Activated CD8-positive, alpha-beta memory T cell treated with anti-CD3 and anti-CD28 coated beads for 48 hours (primary cell): ENCODE measurements at regions not wholly inside any gene's neighbourhood (a gene's known extent, or its start where the extent isn't known, plus 50 kb on each side); places are given as distances from the start of the nearest gene placed in this dataset.

Experiments
- DNase-seq, 3 experiments: peaks; one replicate each; pipeline ENCODE4 v3.0.0-alpha.2; 2020; ENCODE audit warnings: low read depth in 2 of 3, low spot score in 2 of 3

- DNase-seq = no peak
Measured at GRCh38 chr4:15366721-15367120, 61.1 kb upstream of the C1QTNF7 start.

- no peak for DNase-seq
Measured at GRCh38 chr4:15368856-15369255, 59.0 kb upstream of the C1QTNF7 start.

GRCh38 chr4:15370296-15370695, 57.5 kb upstream of the C1QTNF7 start:
- DNase-seq = no peak

DNA sequence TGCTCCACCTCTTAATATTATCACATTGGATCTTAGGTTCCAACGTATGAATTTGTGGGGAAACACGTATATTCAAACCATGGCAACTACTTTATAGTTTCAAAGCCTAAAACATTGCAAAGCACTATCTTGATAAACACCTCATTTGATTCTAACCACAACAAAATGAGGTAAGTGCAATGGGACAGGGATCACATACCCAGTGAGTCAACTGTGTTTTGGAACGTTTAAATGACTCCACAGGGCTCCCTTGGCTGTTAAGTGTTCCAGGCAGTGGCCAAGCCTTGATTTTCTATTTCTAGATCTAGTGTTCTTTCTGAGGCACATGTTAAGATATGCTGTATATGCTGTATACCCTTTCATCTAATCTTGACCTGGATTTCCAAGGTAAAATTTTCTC, 54.5 kb upstream of the C1QTNF7 start:
- no peak for DNase-seq

DNA sequence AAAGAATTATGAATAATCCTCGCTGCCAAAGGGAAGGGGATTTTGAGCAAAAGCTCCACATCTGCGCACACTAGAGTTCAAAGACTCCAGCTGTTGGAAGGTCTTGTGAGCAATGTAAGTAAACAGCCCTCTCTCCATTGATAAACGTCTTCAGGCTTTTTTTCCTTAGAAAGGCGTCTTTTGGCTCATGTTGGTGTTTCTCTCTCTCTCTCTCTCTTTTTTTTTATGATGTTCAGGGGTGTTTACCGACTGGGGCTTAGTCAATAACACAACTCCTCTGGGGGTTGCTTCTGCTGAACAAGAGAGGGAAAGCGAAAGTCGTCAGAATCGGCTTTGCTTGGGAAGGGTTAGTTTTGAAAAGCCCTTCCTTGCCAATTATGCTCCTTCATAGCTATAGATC, 53.2 kb upstream of the C1QTNF7 start:
- DNase-seq = no peak

DNA sequence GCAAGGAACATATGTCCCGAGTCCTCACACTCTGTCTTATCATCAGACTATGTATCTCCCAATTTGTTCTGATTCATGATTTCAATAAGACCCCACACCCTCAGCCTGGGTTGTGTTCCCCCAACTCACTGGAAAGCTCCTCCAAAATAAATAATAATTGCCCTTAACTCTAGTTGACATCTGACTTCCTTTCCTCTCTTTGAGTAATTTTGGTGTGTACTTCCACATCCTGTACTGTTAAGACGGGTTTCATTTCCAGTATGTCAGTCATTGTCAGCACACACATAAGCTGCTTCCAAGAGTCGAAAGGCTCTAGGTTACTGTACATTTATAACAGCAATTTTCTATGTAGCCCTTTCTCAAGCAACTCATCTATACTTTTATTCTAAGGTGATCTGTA, 52.2 kb upstream of the C1QTNF7 start:
- no peak for DNase-seq

DNA sequence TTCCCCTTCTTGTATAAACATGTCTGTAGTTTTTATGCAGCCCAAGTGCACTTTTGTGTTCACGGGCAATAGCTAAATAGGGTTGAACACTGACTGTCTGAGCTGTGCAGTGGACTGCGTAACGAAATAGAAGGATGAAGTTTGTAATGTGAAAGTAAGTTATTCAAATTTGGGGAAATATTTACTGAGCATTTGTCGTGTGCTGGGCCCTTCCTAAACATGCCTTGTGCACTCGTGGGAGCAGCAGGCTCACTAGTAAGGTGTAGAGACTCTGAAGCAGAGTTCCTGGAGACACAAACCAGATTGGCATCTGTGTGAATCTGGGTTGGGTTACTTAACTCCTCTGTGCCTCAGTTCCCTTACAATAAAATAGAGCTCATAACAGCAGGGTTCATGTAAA, 51.7 kb upstream of the C1QTNF7 start:
- DNase-seq = no peak

GRCh38 chr4:15376594-15376993, 51.2 kb upstream of the C1QTNF7 start:
- DNase-seq = no peak
